IMR-90 (cell line): ENCODE measurements at regions not wholly inside any gene's neighbourhood (a gene's known extent, or its start where the extent isn't known, plus 50 kb on each side); places are given as distances from the start of the nearest gene placed in this dataset.
"Not testable (repeated sequence)": the region's sequence is repeated elsewhere in the genome, so short reads cannot be mapped to it uniquely, and the experiment has no call there.

ENCODE experiments used
- ATAC-seq: fragments of 200-7000 bp; cut with Tn5 transposase; 2 replicates; pipeline ENCODE4 v1.9.1; 2020; ENCODE audit warnings: low read depth, mild to moderate bottlenecking, moderate library complexity
- BruUV-seq: library from RNA; stranded (reverse); fragments of 400-500 nt; replicated peaks from 2 replicates; lab custom pipeline; 2021; lab: Mats Ljungman, UMichigan
- CTCF ChIA-PET: fragments of 300-600 bp; formaldehyde crosslinking; extraction: SDS; loops from one replicate; lab custom pipeline; 2021; ENCODE audit warnings: antibody characterized with exemption; lab: Yijun Ruan, JAX
- POLR2A ChIA-PET: fragments of 300-600 bp; sonication (Branson Sonifier 250); formaldehyde crosslinking; loops from one replicate; lab custom pipeline; 2022; ENCODE audit warnings: antibody characterized with exemption; ENCODE audit not compliant: unreplicated experiment; lab: Charles Lee
- DNase-seq: peaks from one replicate; pipeline ENCODE4 v3.0.0; 2013
- H2AFZ ChIP-seq: replicated peaks from 2 replicates; pipeline ENCODE3; 2013; ENCODE audit warnings: low read length, mild to moderate bottlenecking; ENCODE audit not compliant: poor library complexity
- H2AK5ac ChIP-seq: 2 replicates; pipeline ENCODE4 v1.6.1; 2013; ENCODE audit warnings: low read depth, low read length, inconsistent platforms
- H2AK9ac ChIP-seq: replicated peaks from 2 replicates; pipeline ENCODE3; 2013; ENCODE audit warnings: mild to moderate bottlenecking, low read depth, low read length, moderate library complexity; ENCODE audit not compliant: poor library complexity
- H2BK120ac ChIP-seq: 2 replicates; pipeline ENCODE4 v1.6.1; 2013; ENCODE audit warnings: low read depth, low read length, inconsistent platforms
- H2BK15ac ChIP-seq: 3 replicates; pipeline ENCODE4 v1.6.1; 2013; ENCODE audit warnings: low read depth, low read length, inconsistent platforms
- H2BK20ac ChIP-seq: 2 replicates; pipeline ENCODE4 v1.6.1; 2013; ENCODE audit warnings: low read depth, mild to moderate bottlenecking, inconsistent platforms, low read length, moderate library complexity
- H2BK5ac ChIP-seq: 2 replicates; pipeline ENCODE4 v1.6.1; 2013; ENCODE audit warnings: mild to moderate bottlenecking, low read depth, low read length, inconsistent platforms; ENCODE audit not compliant: poor library complexity, severe bottlenecking
- H3K14ac ChIP-seq: replicated peaks from 2 replicates; pipeline ENCODE4 v1.6.1; 2013; ENCODE audit warnings: low read depth, low read length, inconsistent platforms
- H3K18ac ChIP-seq: 2 replicates; pipeline ENCODE4 v1.6.1; 2013; ENCODE audit warnings: low read depth, low read length, control low read depth
- H3K23ac ChIP-seq: 2 replicates; pipeline ENCODE4 v1.6.1; 2013; ENCODE audit warnings: low read depth, low read length, inconsistent platforms
- H3K27ac ChIP-seq: 2 replicates; pipeline ENCODE4 v1.5.1; 2013; ENCODE audit warnings: mild to moderate bottlenecking, control low read depth, low read length; ENCODE audit not compliant: insufficient read depth
- H3K27me3 ChIP-seq: 2 replicates; pipeline ENCODE4 v1.6.1; 2013; ENCODE audit warnings: low read length; ENCODE audit not compliant: control insufficient read depth, insufficient read depth
- H3K36me3 ChIP-seq: 2 replicates; pipeline ENCODE4 v1.6.1; 2013; ENCODE audit warnings: low read length, mixed read lengths; ENCODE audit not compliant: control insufficient read depth, insufficient read depth
- H3K4ac ChIP-seq: 2 replicates; pipeline ENCODE4 v1.6.1; 2013; ENCODE audit warnings: low read depth, low read length, inconsistent platforms
- H3K4me1 ChIP-seq: 2 replicates; pipeline ENCODE4 v1.6.1; 2013; ENCODE audit warnings: low read length, mixed read lengths; ENCODE audit not compliant: control insufficient read depth, insufficient read depth
- H3K4me2 ChIP-seq: 2 replicates; pipeline ENCODE4 v1.6.1; 2013; ENCODE audit warnings: low read depth, mild to moderate bottlenecking, control low read depth, low read length, moderate library complexity
- H3K4me3 ChIP-seq: 2 replicates; pipeline ENCODE4 v1.5.1; 2013; ENCODE audit warnings: low read depth, mild to moderate bottlenecking, control low read depth, low read length, moderate library complexity; ENCODE audit not compliant: insufficient read depth
- H3K56ac ChIP-seq: 2 replicates; pipeline ENCODE4 v1.6.1; 2013; ENCODE audit warnings: low read length, inconsistent platforms; ENCODE audit not compliant: insufficient read depth; ENCODE audit errors: extremely low read depth
- H3K79me1 ChIP-seq, 2 experiments: 2 replicates each; pipeline ENCODE4 v1.6.1; 2013; ENCODE audit warnings: low read length in 2 of 2, inconsistent platforms in 1 of 2, low read depth in 1 of 2
- H3K9ac ChIP-seq: 2 replicates; pipeline ENCODE4 v1.6.1; 2013; ENCODE audit warnings: low read depth, low read length, control low read depth
- H3K9me1 ChIP-seq: 2 replicates; pipeline ENCODE4 v1.6.1; 2013; ENCODE audit warnings: low read length, inconsistent platforms; ENCODE audit not compliant: insufficient read depth
- H3K9me3 ChIP-seq: 2 replicates; pipeline ENCODE4 v1.6.1; 2013; ENCODE audit warnings: low read length; ENCODE audit not compliant: control insufficient read depth, insufficient read depth
- H4K20me1 ChIP-seq: 2 replicates; pipeline ENCODE4 v1.6.1; 2013; ENCODE audit warnings: low read length, inconsistent platforms; ENCODE audit not compliant: insufficient read depth
- H4K5ac ChIP-seq: 2 replicates; pipeline ENCODE4 v1.6.1; 2013; ENCODE audit warnings: mild to moderate bottlenecking, low read depth, low read length, control low read depth
- H4K8ac ChIP-seq, 2 experiments: 2 replicates each; pipeline ENCODE4 v1.6.1; 2013; ENCODE audit warnings: low read depth in 2 of 2, low read length in 2 of 2, control low read depth in 1 of 2, inconsistent platforms in 1 of 2
- H4K91ac ChIP-seq: 2 replicates; pipeline ENCODE4 v1.6.1; 2013; ENCODE audit warnings: low read depth, low read length, inconsistent platforms; ENCODE audit not compliant: insufficient read depth
- WGBS, 2 experiments: methylation state at CpG; one replicate each; pipeline versions ENCODE4 v1.1.5 to v1.1.7; 2013; ENCODE audit warnings: missing lambda C conversion rate in 2 of 2; ENCODE audit not compliant: insufficient read length in 1 of 2; ENCODE audit errors: extremely low coverage in 2 of 2; 5-methylcytosine and 5-hydroxymethylcytosine counted together
- dilution Hi-C: fragments of 300-500 bp; cut with HindIII; formaldehyde crosslinking; loops from one replicate; pipeline ENCODE4 v1.14.3; 2018; ENCODE audit warnings: low sequenced_read_pairs; ENCODE audit not compliant: unreplicated experiment
- in situ Hi-C: fragments of 300-500 bp; cut with MboI; formaldehyde crosslinking; loops from 3 replicates; pipeline ENCODE4 v1.14.3; 2019; ENCODE audit warnings: low sequenced_read_pairs, inconsistent platforms, mixed read lengths
- intact Hi-C: fragments of 100-400 bp; cut with micrococcal nuclease; formaldehyde crosslinking; loops from 2 replicates; pipeline ENCODE4 v1.10.0; 2022

DNA sequence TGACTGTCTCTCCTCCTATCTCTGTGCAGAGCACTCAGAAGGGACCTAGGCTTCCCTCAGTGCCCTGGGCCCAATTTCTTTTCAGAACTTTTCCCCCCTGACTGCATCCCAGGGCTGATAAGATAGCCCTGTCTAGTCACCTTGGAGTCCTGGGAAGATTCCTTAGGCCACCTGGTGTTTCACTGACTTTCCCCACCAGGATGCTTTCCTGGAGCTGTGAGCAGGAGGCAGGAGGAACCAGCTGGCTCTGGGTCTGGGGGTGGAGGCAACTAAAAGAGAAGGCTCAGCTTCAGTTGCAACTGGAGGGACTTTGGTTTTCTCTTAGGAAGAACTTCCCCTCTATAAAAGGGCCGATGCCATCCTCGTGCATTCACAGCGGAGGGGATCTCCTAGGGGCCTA is 115.1 kb downstream of the TNFRSF13B start:
- H3K9me1 ChIP-seq, H3K23ac ChIP-seq, H3K14ac ChIP-seq, H4K20me1 ChIP-seq, H2BK15ac ChIP-seq, CTCF ChIA-PET, H3K9ac ChIP-seq, H3K79me1 ChIP-seq, H3K4me2 ChIP-seq, H2AK5ac ChIP-seq, H3K27ac ChIP-seq, H3K18ac ChIP-seq, H2BK120ac ChIP-seq, in situ Hi-C loops, H3K4me1 ChIP-seq, dilution Hi-C loops, BruUV-seq, intact Hi-C loops, H2BK5ac ChIP-seq, H3K56ac ChIP-seq, H2AFZ ChIP-seq, H3K4ac ChIP-seq, H2BK20ac ChIP-seq, H3K27me3 ChIP-seq, DNase-seq, POLR2A ChIA-PET, H3K4me3 ChIP-seq, H3K9me3 ChIP-seq, ATAC-seq, H4K91ac ChIP-seq, H3K36me3 ChIP-seq, H4K8ac ChIP-seq, H2AK9ac ChIP-seq, H4K5ac ChIP-seq: not testable (repeated sequence)
- WGBS, 2 experiments = no CpG with 5 or more reads among the region's 3 CpGs

GRCh38 chr17:16856171-16856570 is 115.7 kb downstream of the TNFRSF13B start:
- H3K18ac ChIP-seq, H3K9me1 ChIP-seq, H4K20me1 ChIP-seq, H3K23ac ChIP-seq, H4K5ac ChIP-seq, POLR2A ChIA-PET, CTCF ChIA-PET, H2BK120ac ChIP-seq, H3K9ac ChIP-seq, H2AK9ac ChIP-seq, H2BK15ac ChIP-seq, dilution Hi-C loops, intact Hi-C loops, H3K4me1 ChIP-seq, H3K79me1 ChIP-seq, H4K8ac ChIP-seq, H4K91ac ChIP-seq, H3K4me2 ChIP-seq, H3K27me3 ChIP-seq, H3K14ac ChIP-seq, DNase-seq, H3K9me3 ChIP-seq, H2AFZ ChIP-seq, H2BK5ac ChIP-seq, H3K4ac ChIP-seq, H2AK5ac ChIP-seq, in situ Hi-C loops, H2BK20ac ChIP-seq, H3K36me3 ChIP-seq, H3K27ac ChIP-seq, ATAC-seq, H3K56ac ChIP-seq, H3K4me3 ChIP-seq, BruUV-seq: not testable (repeated sequence)
- 50% methylated on average over 2 of the region's 12 CpGs; no CpG with 5 or more reads in 1 of the 2 experiments for WGBS, 2 experiments
